ENCODE measurements at regions not wholly inside any gene's neighbourhood (a gene's known extent, or its start where the extent isn't known, plus 50 kb on each side); places are given as distances from the start of the nearest gene placed in this dataset.
A peak's percentile ranks its signal among the peaks of the same experiment; 100 is the strongest.

DNA sequence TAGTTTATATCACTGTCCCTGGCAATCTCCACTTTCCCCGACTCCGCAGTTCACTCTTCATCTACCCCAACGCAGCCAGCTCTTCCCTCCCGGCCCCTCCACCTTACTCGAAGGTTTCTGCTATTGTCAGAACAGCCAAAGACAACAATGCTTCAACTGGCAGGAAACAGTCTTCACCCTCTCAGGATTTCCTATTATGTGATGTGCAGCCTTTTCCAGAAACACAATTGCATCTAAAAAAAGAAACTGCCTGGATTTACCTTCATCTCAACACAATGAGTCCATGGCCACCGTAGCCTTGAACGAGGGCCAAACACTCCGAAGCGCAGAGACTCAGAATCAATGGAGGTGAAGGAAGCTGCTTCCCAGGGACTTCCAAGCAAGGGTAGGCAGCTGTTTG lies 182.1 kb upstream of the TSC22D2 start:
- Histone ChIP-seq H3K27me3 (ENCODE audit: insufficient read depth, low read length) (peaks cover 2% of the 10 kb centered on the region; the same call in 1 of the 2 replicates), H3K79me2 (ENCODE audit: insufficient read depth, low read length) (no peaks in the 10 kb centered on the region), H3K9ac (ENCODE audit: extremely low read depth, insufficient read length, low read length) (no peak overlapping the region), H2BK15ac (ENCODE audit: low read depth, low read length) (no peak overlapping the region), H3K4me2 (ENCODE audit: insufficient read depth, insufficient read length, low read length) (no peak overlapping the region), H3K27ac (ENCODE audit: insufficient read length, low read depth, low read length) (no peak overlapping the region), H3K4me1 (ENCODE audit: insufficient read depth, low read length) (peaks cover 12% of the 10 kb centered on the region; the same call in 1 of the 2 replicates), H3K9me3 (ENCODE audit: control insufficient read depth, low read depth, low read length) (no peaks in the 10 kb centered on the region), H2BK120ac (ENCODE audit: low read depth, low read length, poor library complexity, severe bottlenecking) (no peak overlapping the region), H3K23ac (ENCODE audit: insufficient read length, low read depth, low read length) (no peak overlapping the region), H3K4ac (ENCODE audit: low read depth, low read length) (no peak overlapping the region), H2BK5ac (ENCODE audit: insufficient read length, low read length) (no peak overlapping the region), H4K20me1 (ENCODE audit: control insufficient read depth, insufficient read depth, insufficient read length) (no peaks in the 10 kb centered on the region), H3T11ph (ENCODE audit: low read length) (no peak overlapping the region), H3K23me2 (ENCODE audit: insufficient read length, low read depth, low read length, poor library complexity, severe bottlenecking) (peaks cover 7% of the 10 kb centered on the region), H2AK5ac (ENCODE audit: insufficient read length, low read length) (no peak overlapping the region), H4K8ac (replicated peaks; ENCODE audit: insufficient read length, low read depth, low read length) (no peak overlapping the region), H3K14ac (ENCODE audit: insufficient read depth, low read length) (no peak overlapping the region), H3K79me1 (ENCODE audit: insufficient read depth, low read depth, low read length, poor library complexity, severe bottlenecking) (no peaks in the 10 kb centered on the region), H4K91ac (ENCODE audit: insufficient read length, low read depth, low read length) (no peak overlapping the region), H2BK20ac (ENCODE audit: low read depth, low read length, poor library complexity, severe bottlenecking) (no peak overlapping the region), H2BK12ac (ENCODE audit: insufficient read length, low read depth, low read length) (no peak overlapping the region), H2AFZ (ENCODE audit: low read length) (peak overlapping the region; percentile 68), H3K18ac (ENCODE audit: insufficient read length, low read depth, low read length) (no peak overlapping the region), H4K5ac (ENCODE audit: insufficient read length, low read depth, low read length) (no peak overlapping the region), H3K56ac (ENCODE audit: insufficient read length, low read depth, low read length) (no peak overlapping the region)
- Mint-ChIP-seq H3K9me3 (no peaks in the 10 kb centered on the region), H3K36me3 (ENCODE audit: insufficient read depth in 1 of 3, low read depth in 3 of 3) (no peaks in the 10 kb centered on the region), H3K27me3 (ENCODE audit: low read depth) (peaks cover 28% of the 10 kb centered on the region), H3K4me3 (no peak overlapping the region), H3K27ac (no peak overlapping the region), H3K4me1 (peaks cover 35 to 38% of the 10 kb centered on the region in 2 experiments)
- no peak for DNase-seq
- TF ChIP-seq, protein P1, sequence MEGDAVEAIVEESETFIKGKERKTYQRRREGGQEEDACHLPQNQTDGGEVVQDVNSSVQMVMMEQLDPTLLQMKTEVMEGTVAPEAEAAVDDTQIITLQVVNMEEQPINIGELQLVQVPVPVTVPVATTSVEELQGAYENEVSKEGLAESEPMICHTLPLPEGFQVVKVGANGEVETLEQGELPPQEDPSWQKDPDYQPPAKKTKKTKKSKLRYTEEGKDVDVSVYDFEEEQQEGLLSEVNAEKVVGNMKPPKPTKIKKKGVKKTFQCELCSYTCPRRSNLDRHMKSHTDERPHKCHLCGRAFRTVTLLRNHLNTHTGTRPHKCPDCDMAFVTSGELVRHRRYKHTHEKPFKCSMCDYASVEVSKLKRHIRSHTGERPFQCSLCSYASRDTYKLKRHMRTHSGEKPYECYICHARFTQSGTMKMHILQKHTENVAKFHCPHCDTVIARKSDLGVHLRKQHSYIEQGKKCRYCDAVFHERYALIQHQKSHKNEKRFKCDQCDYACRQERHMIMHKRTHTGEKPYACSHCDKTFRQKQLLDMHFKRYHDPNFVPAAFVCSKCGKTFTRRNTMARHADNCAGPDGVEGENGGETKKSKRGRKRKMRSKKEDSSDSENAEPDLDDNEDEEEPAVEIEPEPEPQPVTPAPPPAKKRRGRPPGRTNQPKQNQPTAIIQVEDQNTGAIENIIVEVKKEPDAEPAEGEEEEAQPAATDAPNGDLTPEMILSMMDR (conservative IDR thresholded peaks at IDR 0.05), result no peak
- WGBS (ENCODE audit: extremely low coverage, insufficient read length, low lambda C conversion rate), result no CpG with 5 or more reads among the region's 9 CpGs
